Liver (tissue), 8 donors: ENCODE measurements at regions not wholly inside any gene's neighbourhood (a gene's known extent, or its start where the extent isn't known, plus 50 kb on each side); places are given as distances from the start of the nearest gene placed in this dataset.

ENCODE experiments used
- DNase-seq: peaks from one replicate; pipeline ENCODE4 v3.0.0-alpha.2; 2017; ENCODE audit warnings: low spot score
- H3K27ac ChIP-seq, 2 donors: one replicate each; pipeline ENCODE4 v1.7.0; 2013; ENCODE audit warnings: inconsistent platforms in 2 of 2, low read length in 2 of 2, control low read depth in 1 of 2, low read depth in 1 of 2, mild to moderate bottlenecking in 1 of 2
- H3K27me3 ChIP-seq, 4 donors: one replicate each; pipeline versions ENCODE4 v1.6.1 to v1.7.0; 2013; ENCODE audit warnings: low read length in 3 of 4, inconsistent platforms in 1 of 4, mild to moderate bottlenecking in 1 of 4, moderate library complexity in 1 of 4; ENCODE audit not compliant: control insufficient read depth in 4 of 4, insufficient read depth in 4 of 4
- H3K36me3 ChIP-seq, 4 donors: one replicate each; pipeline versions ENCODE4 v1.6.1 to v1.7.0; 2013; ENCODE audit warnings: low read length in 3 of 4, mild to moderate bottlenecking in 3 of 4, low read depth in 1 of 4, moderate library complexity in 1 of 4; ENCODE audit not compliant: control insufficient read depth in 4 of 4, insufficient read depth in 3 of 4
- H3K4me1 ChIP-seq, 4 donors: one replicate each; pipeline versions ENCODE4 v1.6.1 to v1.7.0; 2013; ENCODE audit warnings: low read length in 3 of 4, mild to moderate bottlenecking in 3 of 4, moderate library complexity in 1 of 4; ENCODE audit not compliant: control insufficient read depth in 4 of 4, insufficient read depth in 4 of 4
- H3K4me3 ChIP-seq, 3 donors: one replicate each; pipeline versions ENCODE4 v1.6.1 to v1.7.0; 2013; ENCODE audit warnings: low read length in 3 of 3, control low read depth in 1 of 3, low read depth in 1 of 3, mild to moderate bottlenecking in 1 of 3
- H3K9ac ChIP-seq, 2 donors: one replicate each; pipeline ENCODE4 v1.7.0; 2013; ENCODE audit warnings: low read length in 2 of 2, mild to moderate bottlenecking in 2 of 2, moderate library complexity in 2 of 2, control low read depth in 1 of 2, low read depth in 1 of 2
- H3K9me3 ChIP-seq, 4 donors: one replicate each; pipeline versions ENCODE4 v1.6.1 to v1.7.0; 2013; ENCODE audit warnings: low read length in 3 of 4; ENCODE audit not compliant: control insufficient read depth in 4 of 4
- CTCF ChIP-seq: fragments of 150-350 bp; IDR thresholded peaks from 2 replicates; pipeline ENCODE4 v1.5.1; 2017; ENCODE audit warnings: improper control_type of control experiment, low read depth, low read length; ENCODE audit not compliant: missing input control
- EGR1 ChIP-seq, 2 donors: IDR thresholded peaks; 2 replicates each; pipeline ENCODE4 v1.6.1; 2016 to 2018; ENCODE audit warnings: antibody characterized with exemption in 2 of 2, low read depth in 2 of 2
- FOXA1 ChIP-seq: IDR thresholded peaks from 2 replicates; pipeline ENCODE4 v1.6.1; 2016; ENCODE audit warnings: antibody characterized with exemption
- FOXA2 ChIP-seq: IDR thresholded peaks from 2 replicates; pipeline ENCODE4 v1.6.1; 2016; ENCODE audit warnings: antibody characterized with exemption
- GABPA ChIP-seq, 2 donors: IDR thresholded peaks in 1 of 2; conservative IDR thresholded peaks in 1 of 2; 2 replicates each; pipeline ENCODE4 v1.6.1; 2016; ENCODE audit warnings: antibody characterized with exemption in 2 of 2, mild to moderate bottlenecking in 1 of 2, moderate library complexity in 1 of 2
- HNF4A ChIP-seq, 2 donors: conservative IDR thresholded peaks; 2 replicates each; pipeline ENCODE4 v1.6.1; 2016; ENCODE audit warnings: antibody characterized with exemption in 2 of 2, mild to moderate bottlenecking in 2 of 2
- HNF4G ChIP-seq: IDR thresholded peaks from 2 replicates; pipeline ENCODE4 v1.6.1; 2016; ENCODE audit warnings: antibody characterized with exemption
- JUND ChIP-seq, 2 donors: IDR thresholded peaks; 2 replicates each; pipeline ENCODE4 v1.6.1; 2016; ENCODE audit warnings: antibody characterized with exemption in 2 of 2
- NR2F2 ChIP-seq: IDR thresholded peaks from 2 replicates; pipeline ENCODE4 v1.6.1; 2016; ENCODE audit warnings: antibody characterized with exemption
- RAD21 ChIP-seq, 2 donors: IDR thresholded peaks; 2 replicates each; pipeline ENCODE4 v1.6.1; 2016; ENCODE audit warnings: antibody characterized with exemption in 2 of 2, mild to moderate bottlenecking in 2 of 2
- REST ChIP-seq: IDR thresholded peaks from 2 replicates; pipeline ENCODE4 v1.6.1; 2016; ENCODE audit warnings: antibody characterized with exemption, mild to moderate bottlenecking
- RXRA ChIP-seq, 2 donors: IDR thresholded peaks; 2 replicates each; pipeline ENCODE4 v1.6.1; 2017 to 2018; ENCODE audit warnings: antibody characterized with exemption in 2 of 2, mild to moderate bottlenecking in 1 of 2
- SP1 ChIP-seq: IDR thresholded peaks from 2 replicates; pipeline ENCODE4 v1.6.1; 2018; ENCODE audit warnings: antibody characterized with exemption, mild to moderate bottlenecking
- TAF1 ChIP-seq: conservative IDR thresholded peaks from 2 replicates; pipeline ENCODE4 v1.6.1; 2016; ENCODE audit warnings: antibody characterized with exemption, mild to moderate bottlenecking
- YY1 ChIP-seq: IDR thresholded peaks from 2 replicates; pipeline ENCODE4 v1.6.1; 2016; ENCODE audit warnings: antibody characterized with exemption, mild to moderate bottlenecking
- WGBS: extraction: QIAGEN DNeasy Blood & Tissue Kit; methylation state at CpG from one replicate; pipeline ENCODE4 v1.1.7; 2013; 5-methylcytosine and 5-hydroxymethylcytosine counted together
- TF ChIP-seq, protein P1 (sequence below): IDR thresholded peaks from 2 replicates; pipeline ENCODE4 v1.6.1; 2016; ENCODE audit warnings: antibody characterized with exemption
- TF ChIP-seq, protein P2 (sequence below): IDR thresholded peaks from 2 replicates; pipeline ENCODE4 v1.6.1; 2016; ENCODE audit warnings: antibody characterized with exemption
- TF ChIP-seq, protein P3 (sequence below): IDR thresholded peaks from 2 replicates; pipeline ENCODE4 v1.6.1; 2016; ENCODE audit warnings: antibody characterized with exemption
- donor health status: healthy.
- donor health status: healthy.
- donor health status: healthy.
- donor health status: healthy.
- donor health status: healthy.

DNA sequence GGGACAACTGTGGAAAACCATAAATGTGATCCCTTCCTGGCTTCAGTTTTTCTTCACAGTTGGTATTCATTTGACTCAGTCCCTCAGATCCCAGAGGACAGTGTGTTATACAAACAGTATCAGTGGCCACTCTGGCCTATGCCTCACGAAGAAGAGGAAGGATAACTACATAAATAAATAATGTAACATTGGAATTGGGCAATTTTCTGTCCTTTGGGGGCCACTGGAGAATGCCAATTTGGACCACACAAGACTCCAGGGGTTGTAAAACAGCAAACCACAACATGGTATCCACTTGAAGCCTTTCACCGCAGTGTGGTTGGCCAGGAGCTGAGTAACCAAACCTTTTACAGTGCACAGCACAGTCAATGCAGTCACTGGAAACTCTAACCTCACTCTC, 1077.0 kb downstream of the ROBO2 start:
- 71% methylated on average over 2 of the region's 2 CpGs for WGBS
- Histone ChIP-seq H3K27ac (no peak overlapping the region), H3K4me1 (no peaks in the 10 kb centered on the region), H3K27me3 (no peaks in the 10 kb centered on the region), H3K9me3 (no peaks in the 10 kb centered on the region), H3K36me3 (no peaks in the 10 kb centered on the region), H3K4me3 (no peak overlapping the region), H3K9ac (no peak overlapping the region)
- no peak for DNase-seq
- TF ChIP-seq, protein P1, sequence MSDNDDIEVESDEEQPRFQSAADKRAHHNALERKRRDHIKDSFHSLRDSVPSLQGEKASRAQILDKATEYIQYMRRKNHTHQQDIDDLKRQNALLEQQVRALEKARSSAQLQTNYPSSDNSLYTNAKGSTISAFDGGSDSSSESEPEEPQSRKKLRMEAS, result no peak
- TF ChIP-seq SP1, result no peak
- no peak for TF ChIP-seq RAD21 (IDR thresholded peaks at IDR 0.05)
- TF ChIP-seq FOXA1, result no peak
- no peak for TF ChIP-seq HNF4A (conservative IDR thresholded peaks at IDR 0.05)
- TF ChIP-seq, protein P2, sequence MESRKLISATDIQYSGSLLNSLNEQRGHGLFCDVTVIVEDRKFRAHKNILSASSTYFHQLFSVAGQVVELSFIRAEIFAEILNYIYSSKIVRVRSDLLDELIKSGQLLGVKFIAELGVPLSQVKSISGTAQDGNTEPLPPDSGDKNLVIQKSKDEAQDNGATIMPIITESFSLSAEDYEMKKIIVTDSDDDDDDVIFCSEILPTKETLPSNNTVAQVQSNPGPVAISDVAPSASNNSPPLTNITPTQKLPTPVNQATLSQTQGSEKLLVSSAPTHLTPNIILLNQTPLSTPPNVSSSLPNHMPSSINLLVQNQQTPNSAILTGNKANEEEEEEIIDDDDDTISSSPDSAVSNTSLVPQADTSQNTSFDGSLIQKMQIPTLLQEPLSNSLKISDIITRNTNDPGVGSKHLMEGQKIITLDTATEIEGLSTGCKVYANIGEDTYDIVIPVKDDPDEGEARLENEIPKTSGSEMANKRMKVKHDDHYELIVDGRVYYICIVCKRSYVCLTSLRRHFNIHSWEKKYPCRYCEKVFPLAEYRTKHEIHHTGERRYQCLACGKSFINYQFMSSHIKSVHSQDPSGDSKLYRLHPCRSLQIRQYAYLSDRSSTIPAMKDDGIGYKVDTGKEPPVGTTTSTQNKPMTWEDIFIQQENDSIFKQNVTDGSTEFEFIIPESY, result no peak
- no peak for TF ChIP-seq RXRA (IDR thresholded peaks at IDR 0.05)
- no peak for TF ChIP-seq GABPA (IDR thresholded peaks at IDR 0.05 in 1 of 2, conservative IDR thresholded peaks at IDR 0.05 in 1 of 2)
- no peak for TF ChIP-seq EGR1 (IDR thresholded peaks at IDR 0.05; ENCODE audit: low read depth in 2 of 2)
- no peak for TF ChIP-seq FOXA2

- DNase-seq, result no peak
- H3K27me3 ChIP-seq, result no peaks in the 10 kb centered on the region
- no peaks in the 10 kb centered on the region for H3K9me3 ChIP-seq
- H3K9ac ChIP-seq, result no peak overlapping the region
- no peaks in the 10 kb centered on the region for H3K36me3 ChIP-seq
- no peak overlapping the region for H3K4me3 ChIP-seq
- no peaks in the 10 kb centered on the region for H3K4me1 ChIP-seq
- no peak overlapping the region for H3K27ac ChIP-seq
- no peak for TF ChIP-seq JUND (IDR thresholded peaks at IDR 0.05)
- no peak for TF ChIP-seq TAF1
- TF ChIP-seq SP1, result no peak
- no peak for TF ChIP-seq EGR1 (IDR thresholded peaks at IDR 0.05; ENCODE audit: low read depth in 2 of 2)
- no peak for TF ChIP-seq FOXA2
- TF ChIP-seq FOXA1, result no peak
- TF ChIP-seq RAD21 (IDR thresholded peaks at IDR 0.05), result no peak
- TF ChIP-seq, protein P2, result no peak
- TF ChIP-seq NR2F2, result no peak
- TF ChIP-seq, protein P3, sequence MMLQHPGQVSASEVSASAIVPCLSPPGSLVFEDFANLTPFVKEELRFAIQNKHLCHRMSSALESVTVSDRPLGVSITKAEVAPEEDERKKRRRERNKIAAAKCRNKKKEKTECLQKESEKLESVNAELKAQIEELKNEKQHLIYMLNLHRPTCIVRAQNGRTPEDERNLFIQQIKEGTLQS, result no peak
- TF ChIP-seq, protein P1, result no peak
- TF ChIP-seq CTCF, result no peak
- TF ChIP-seq HNF4G, result no peak
- TF ChIP-seq YY1, result no peak
- TF ChIP-seq REST, result no peak
- no peak for TF ChIP-seq RXRA (IDR thresholded peaks at IDR 0.05)
- no peak for TF ChIP-seq GABPA (IDR thresholded peaks at IDR 0.05 in 1 of 2, conservative IDR thresholded peaks at IDR 0.05 in 1 of 2)
- no peak for TF ChIP-seq HNF4A (conservative IDR thresholded peaks at IDR 0.05)
- 73% methylated on average over 1 of the region's 1 CpG for WGBS
These were observed 1083.2 kb downstream of the ROBO2 start for GRCh38 chr3:78123058-78123457.
